ENCODE measurements at regions not wholly inside any gene's neighbourhood (a gene's known extent, or its start where the extent isn't known, plus 50 kb on each side); places are given as distances from the start of the nearest gene placed in this dataset.

DNA sequence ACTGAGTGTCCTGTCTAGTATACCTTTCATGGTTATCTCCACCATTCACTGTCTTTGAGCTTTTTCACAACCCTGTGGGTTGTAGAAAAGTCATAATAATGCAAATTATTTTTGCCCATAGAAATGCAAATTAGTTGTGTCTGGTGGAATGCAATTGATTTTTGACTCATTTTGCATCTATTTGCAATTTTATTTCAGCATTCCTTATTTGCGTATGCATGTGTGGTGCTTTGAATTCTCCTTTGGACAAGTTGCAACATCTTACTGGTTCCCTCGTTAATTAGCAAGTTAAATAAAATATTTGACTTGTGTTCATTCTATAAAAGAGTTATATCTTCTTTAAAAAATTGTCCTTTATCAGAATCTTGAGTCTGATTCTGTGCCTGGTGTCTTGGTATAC, 297.3 kb upstream of the CASK start:
- H3K27ac ChIP-seq = no peak overlapping the region
- no peak for DNase-seq
- H3K9me3 ChIP-seq = no peaks in the 10 kb centered on the region
- intact Hi-C loops (cut with DNase I; ENCODE audit: low total_unique reads) = no loop called here
- WGBS, 2 donors = 82 to 94% methylated on average over 2 of the region's 2 CpGs
- no peaks in the 10 kb centered on the region for H3K4me1 ChIP-seq
- no peaks in the 10 kb centered on the region for H3K36me3 ChIP-seq (ENCODE audit: low read depth, missing control alignments)
- no peaks in the 10 kb centered on the region for H3K27me3 ChIP-seq
- no peak overlapping the region for H3K4me3 ChIP-seq
- no peak for TF ChIP-seq POLR2A (IDR thresholded peaks at IDR 0.05)
- TF ChIP-seq, protein P1, sequence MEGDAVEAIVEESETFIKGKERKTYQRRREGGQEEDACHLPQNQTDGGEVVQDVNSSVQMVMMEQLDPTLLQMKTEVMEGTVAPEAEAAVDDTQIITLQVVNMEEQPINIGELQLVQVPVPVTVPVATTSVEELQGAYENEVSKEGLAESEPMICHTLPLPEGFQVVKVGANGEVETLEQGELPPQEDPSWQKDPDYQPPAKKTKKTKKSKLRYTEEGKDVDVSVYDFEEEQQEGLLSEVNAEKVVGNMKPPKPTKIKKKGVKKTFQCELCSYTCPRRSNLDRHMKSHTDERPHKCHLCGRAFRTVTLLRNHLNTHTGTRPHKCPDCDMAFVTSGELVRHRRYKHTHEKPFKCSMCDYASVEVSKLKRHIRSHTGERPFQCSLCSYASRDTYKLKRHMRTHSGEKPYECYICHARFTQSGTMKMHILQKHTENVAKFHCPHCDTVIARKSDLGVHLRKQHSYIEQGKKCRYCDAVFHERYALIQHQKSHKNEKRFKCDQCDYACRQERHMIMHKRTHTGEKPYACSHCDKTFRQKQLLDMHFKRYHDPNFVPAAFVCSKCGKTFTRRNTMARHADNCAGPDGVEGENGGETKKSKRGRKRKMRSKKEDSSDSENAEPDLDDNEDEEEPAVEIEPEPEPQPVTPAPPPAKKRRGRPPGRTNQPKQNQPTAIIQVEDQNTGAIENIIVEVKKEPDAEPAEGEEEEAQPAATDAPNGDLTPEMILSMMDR (IDR thresholded peaks at IDR 0.05) = no peak

DNA sequence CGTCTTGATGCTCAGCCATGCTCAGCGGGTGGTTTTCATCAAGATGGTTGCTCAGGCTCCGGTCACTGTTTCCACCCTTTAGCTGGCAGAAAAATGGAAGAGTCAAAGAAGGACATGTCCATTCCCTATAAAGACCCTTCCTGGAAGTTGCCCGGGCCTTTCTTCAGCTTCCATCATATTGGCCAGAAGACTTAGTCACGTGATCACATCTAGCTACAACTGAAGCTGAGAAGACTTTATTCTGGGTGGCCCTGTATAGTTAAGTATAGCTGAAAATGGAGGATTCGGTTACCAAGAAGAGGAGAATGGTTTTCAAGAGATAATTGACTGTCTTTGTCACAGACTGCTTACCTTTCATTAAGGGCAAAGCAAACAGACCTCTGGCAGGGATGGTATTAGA, 296.7 kb upstream of the CASK start:
- 91 to 92% methylated on average over 5 to 6 of the region's 6 CpGs for WGBS, 2 donors
- DNase-seq = no peak
- no peak for TF ChIP-seq POLR2A (IDR thresholded peaks at IDR 0.05)
- TF ChIP-seq, protein P1 (IDR thresholded peaks at IDR 0.05) = no peak

DNA sequence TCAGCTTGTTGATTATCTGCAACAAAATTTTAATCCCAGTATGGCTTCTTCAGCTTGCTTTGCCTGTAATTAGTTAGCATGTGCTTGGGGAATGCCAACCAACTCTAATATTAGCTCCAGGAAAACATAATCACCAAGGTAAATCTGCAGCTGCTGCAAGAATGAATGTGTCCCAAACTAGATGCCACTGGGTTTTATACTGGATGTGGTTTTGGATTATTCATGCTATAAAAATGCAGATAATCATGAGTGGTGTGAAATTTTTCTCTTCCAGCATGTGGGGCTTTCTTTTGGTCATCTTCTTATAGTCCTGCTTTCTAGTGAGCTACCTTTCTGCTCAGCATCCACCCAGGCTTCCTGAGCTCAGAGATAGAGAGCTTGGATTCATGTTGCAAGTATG, 295.9 kb upstream of the CASK start:
- intact Hi-C loops (cut with DNase I; ENCODE audit: low total_unique reads) = no loop called here
- Histone ChIP-seq H3K27me3 (no peaks in the 10 kb centered on the region), H3K36me3 (ENCODE audit: low read depth, missing control alignments) (no peaks in the 10 kb centered on the region), H3K4me3 (no peak overlapping the region), H3K27ac (no peak overlapping the region), H3K9me3 (no peaks in the 10 kb centered on the region), H3K4me1 (no peaks in the 10 kb centered on the region)
- TF ChIP-seq, protein P1 (IDR thresholded peaks at IDR 0.05) = no peak
- TF ChIP-seq POLR2A (IDR thresholded peaks at IDR 0.05) = no peak
- DNase-seq = no peak

More for the DNA sequence above, 296.7 kb upstream of the CASK start:
- Histone ChIP-seq H3K27me3 (no peaks in the 10 kb centered on the region), H3K36me3 (ENCODE audit: low read depth, missing control alignments) (no peaks in the 10 kb centered on the region), H3K4me1 (no peaks in the 10 kb centered on the region), H3K27ac (no peak overlapping the region), H3K9me3 (no peaks in the 10 kb centered on the region), H3K4me3 (no peak overlapping the region)
- intact Hi-C loops (cut with DNase I; ENCODE audit: low total_unique reads) = no loop called here

DNA sequence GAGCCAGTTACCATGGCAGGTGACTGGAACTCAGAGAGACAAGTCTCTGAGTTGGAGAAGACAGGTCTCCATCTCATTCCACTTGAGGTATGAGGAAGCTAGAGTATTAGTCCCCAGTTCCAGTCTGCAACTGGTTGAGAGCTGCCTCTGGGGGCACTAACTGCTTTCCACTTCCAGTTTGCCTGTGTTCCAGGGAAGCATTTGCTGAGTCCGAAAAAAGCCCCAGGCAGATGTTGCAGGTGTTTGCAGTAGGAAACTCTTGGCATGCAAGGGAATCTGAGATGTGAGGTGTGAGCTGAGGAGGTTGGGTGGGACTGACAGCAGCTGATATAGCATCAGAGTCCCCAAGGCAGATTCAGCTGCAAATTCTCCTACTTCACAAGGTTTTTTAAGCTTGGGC, 272.2 kb upstream of the CASK start:
- H3K9me3 ChIP-seq = no peaks in the 10 kb centered on the region
- H3K4me1 ChIP-seq = no peaks in the 10 kb centered on the region
- TF ChIP-seq POLR2A (IDR thresholded peaks at IDR 0.05) = no peak
- TF ChIP-seq, protein P1 (IDR thresholded peaks at IDR 0.05) = no peak
- intact Hi-C loops (cut with DNase I; ENCODE audit: low total_unique reads) = no loop called here
- no peak overlapping the region for H3K27ac ChIP-seq
- H3K36me3 ChIP-seq (ENCODE audit: low read depth, missing control alignments) = no peaks in the 10 kb centered on the region
- DNase-seq = no peak
- no peaks in the 10 kb centered on the region for H3K27me3 ChIP-seq
- no peak overlapping the region for H3K4me3 ChIP-seq
- 78% methylated on average over 1 of the region's 1 CpG; no CpG with 5 or more reads in 1 of the 2 donors for WGBS, 2 donors

DNA sequence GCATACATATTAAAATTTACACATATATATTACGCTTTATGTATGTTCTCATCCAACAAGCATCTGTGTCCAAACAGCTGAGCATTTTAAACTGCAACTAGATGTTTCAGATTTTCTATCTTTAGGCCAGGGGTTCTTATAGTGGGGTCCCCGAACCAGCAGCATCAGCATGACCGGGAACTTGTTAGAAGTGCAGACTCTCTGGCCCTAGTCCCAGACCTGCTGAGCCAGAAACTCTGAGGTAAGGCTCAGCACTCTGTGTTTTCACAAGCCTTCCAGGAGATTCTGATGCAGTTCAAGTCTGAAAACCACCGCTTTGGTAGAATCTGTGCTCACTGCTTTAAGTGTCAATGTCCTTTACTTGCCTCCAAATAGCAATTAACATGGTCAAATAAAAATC, 266.2 kb upstream of the CASK start:
- Histone ChIP-seq H3K27ac (no peak overlapping the region), H3K27me3 (no peaks in the 10 kb centered on the region), H3K4me1 (no peaks in the 10 kb centered on the region), H3K4me3 (no peak overlapping the region), H3K36me3 (ENCODE audit: low read depth, missing control alignments) (no peaks in the 10 kb centered on the region), H3K9me3 (no peaks in the 10 kb centered on the region)
- TF ChIP-seq, protein P1 (IDR thresholded peaks at IDR 0.05) = no peak
- TF ChIP-seq POLR2A (IDR thresholded peaks at IDR 0.05) = no peak
- 41 to 58% methylated on average over 4 of the region's 4 CpGs for WGBS, 2 donors
- DNase-seq = peak; percentile 17
- intact Hi-C loops (cut with DNase I; ENCODE audit: low total_unique reads) = no loop called here
